Activated T-helper 2 cell treated with anti-CD3 and anti-CD28 coated beads, Interferon-gamma antibody, Interleukin-2, Interleukin-4, amounts not matched to agents 10 μg/mL and 5 μg/mL and 100 μg/mL, durations not matched to agents 14 hours and 24 hours and 36 hours (primary cell): ENCODE measurements at regions not wholly inside any gene's neighbourhood (a gene's known extent, or its start where the extent isn't known, plus 50 kb on each side); places are given as distances from the start of the nearest gene placed in this dataset.
"Not testable (repeated sequence)": the region's sequence is repeated elsewhere in the genome, so short reads cannot be mapped to it uniquely, and the experiment has no call there.

Source experiments
- DNase-seq: peaks from one replicate; pipeline ENCODE4 v3.0.0; 2021; ENCODE audit warnings: low spot score
- H3K27ac Mint-ChIP-seq: one replicate; pipeline ENCODE4 v1.8.0; 2021; ENCODE audit warnings: mixed read lengths
- H3K27me3 Mint-ChIP-seq: one replicate; pipeline ENCODE4 v1.8.0; 2021; ENCODE audit warnings: low read depth, mixed read lengths
- H3K36me3 Mint-ChIP-seq: one replicate; pipeline ENCODE4 v1.8.0; 2021; ENCODE audit warnings: low read depth, mixed read lengths
- H3K4me1 Mint-ChIP-seq: one replicate; pipeline ENCODE4 v1.8.0; 2021; ENCODE audit warnings: low read depth, mixed read lengths
- H3K4me3 Mint-ChIP-seq: one replicate; pipeline ENCODE4 v1.8.0; 2021; ENCODE audit warnings: low read depth, mild to moderate bottlenecking, moderate library complexity, mixed read lengths
- H3K9me3 Mint-ChIP-seq: one replicate; pipeline ENCODE4 v1.8.0; 2021; ENCODE audit warnings: mixed read lengths
- intact Hi-C: fragments of 100-400 bp; cut with micrococcal nuclease; formaldehyde crosslinking; loops from one replicate; pipeline ENCODE4 v1.15.1; 2023

DNA sequence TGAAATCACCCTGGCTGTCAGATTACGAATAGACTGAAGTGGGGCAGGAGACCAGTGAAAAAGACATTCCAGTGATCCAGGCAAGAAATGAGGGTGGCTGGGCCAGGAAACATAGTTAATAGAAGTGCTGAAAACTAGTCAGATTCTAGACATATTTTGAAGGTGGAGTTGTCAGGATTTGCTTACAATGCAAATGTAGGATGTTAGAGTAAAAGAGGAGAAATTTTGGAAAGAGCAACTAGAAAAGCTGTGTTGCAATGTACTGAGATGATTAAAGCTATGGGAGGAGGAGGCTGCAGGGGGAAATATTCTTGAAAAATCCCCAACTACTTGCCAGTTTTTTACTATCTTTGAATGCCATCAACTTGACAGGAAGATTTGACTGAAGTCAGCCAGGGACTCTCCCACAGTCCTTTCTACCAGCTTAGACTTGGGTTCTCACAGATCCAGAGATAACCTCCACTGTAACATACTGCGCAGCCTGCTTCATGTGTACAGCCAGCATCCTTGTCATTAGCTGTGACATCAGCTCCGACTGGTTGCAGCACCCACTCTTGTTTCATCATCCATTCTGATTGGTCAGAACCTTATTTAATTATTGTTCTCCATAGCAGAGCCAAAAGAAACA is 109.7 kb downstream of the TSEN15 start:
- Mint-ChIP-seq H3K36me3 (peaks cover 3% of the 10 kb centered on the region), H3K4me1 (peaks cover 21% of the 10 kb centered on the region), H3K9me3 (peaks cover 11% of the 10 kb centered on the region), H3K27me3 (peaks cover 1% of the 10 kb centered on the region), H3K27ac (no peak overlapping the region), H3K4me3 (no peak overlapping the region)
- DNase-seq, result peak; percentile 35
- intact Hi-C loops, result loop anchor here (2.0 to 10.0 kb wide), 12 partner anchors 62 to 1404 kb away; partner anchors contain the start of genes APOBEC4, ARPC5, C1orf21 and EDEM3

DNA sequence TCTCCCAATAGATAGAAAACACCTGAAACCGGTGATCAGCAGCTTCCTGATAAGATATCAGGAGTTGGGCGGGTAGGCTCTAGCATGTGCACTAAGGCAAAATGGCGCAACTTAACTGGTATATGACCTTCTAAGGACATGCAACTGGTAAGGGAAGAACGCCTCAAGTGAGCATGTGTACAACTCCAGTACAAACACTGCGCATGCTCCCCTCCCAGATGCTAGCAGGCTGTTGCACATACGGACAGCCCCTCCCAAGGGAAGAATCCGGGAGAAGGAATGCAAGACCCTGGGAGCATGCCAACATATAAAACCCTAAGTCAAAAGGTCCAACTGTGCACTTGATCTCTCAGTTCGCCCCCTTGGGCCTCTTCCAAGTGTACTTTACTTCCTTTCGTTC is 110.8 kb downstream of the TSEN15 start:
- no peak overlapping the region for H3K27ac Mint-ChIP-seq
- intact Hi-C loops, result loop anchor here (5.0 to 10.0 kb wide), 3 partner anchors 225 to 1403 kb away; partner anchors contain the start of genes C1orf21 and NIBAN1

DNA sequence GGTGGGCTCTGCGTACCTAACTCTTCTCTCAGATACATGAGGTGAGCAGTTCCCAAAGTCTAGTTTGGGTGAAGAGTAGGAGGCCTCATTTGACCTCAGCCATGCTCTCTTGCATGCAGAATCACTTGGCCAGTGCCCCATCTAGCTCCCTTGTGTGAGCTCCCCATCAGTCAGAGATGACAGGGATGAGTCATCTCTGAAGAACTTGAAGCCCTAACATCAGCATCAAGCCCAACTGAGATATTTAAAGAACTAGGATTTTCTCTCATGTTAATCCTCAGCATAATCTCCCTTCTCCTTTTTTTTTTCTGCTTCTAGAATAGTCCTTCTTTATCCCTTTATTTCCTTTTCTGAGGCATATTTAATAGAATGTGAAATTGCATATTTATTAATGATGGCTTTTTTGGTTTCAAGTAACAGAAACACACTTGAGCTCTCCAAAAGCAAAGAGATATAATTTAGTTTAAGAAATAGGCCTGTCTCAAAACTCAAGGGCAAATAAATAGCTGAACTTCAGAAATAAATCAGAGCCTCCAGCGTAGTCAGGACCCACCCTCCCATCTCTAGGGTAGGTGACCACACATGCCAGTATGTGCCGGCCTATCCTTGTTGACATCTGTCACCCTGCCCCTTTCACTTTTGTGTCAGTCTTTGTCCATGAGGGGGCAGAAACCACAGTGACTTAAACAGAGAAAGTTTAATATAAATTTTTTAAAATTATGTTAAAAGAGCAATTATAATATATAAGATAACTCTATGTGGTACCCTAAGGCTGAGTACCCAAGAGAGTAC is 112.3 kb downstream of the TSEN15 start:
- peak overlapping the region; percentile 7 for H3K27ac Mint-ChIP-seq
- H3K27me3 Mint-ChIP-seq, result peaks cover under 1% of the 10 kb centered on the region
- peaks cover 15% of the 10 kb centered on the region for H3K9me3 Mint-ChIP-seq
- no peak for DNase-seq
- H3K4me1 Mint-ChIP-seq, result peaks cover 21% of the 10 kb centered on the region
- peaks cover 3% of the 10 kb centered on the region for H3K36me3 Mint-ChIP-seq
- no peak overlapping the region for H3K4me3 Mint-ChIP-seq
- intact Hi-C loops, result loop anchor here (5.0 to 10.0 kb wide), 3 partner anchors 223 to 1401 kb away; partner anchors contain the start of genes C1orf21 and NIBAN1

More for the DNA sequence above, 110.8 kb downstream of the TSEN15 start:
- Mint-ChIP-seq H3K4me1 (peaks cover 21% of the 10 kb centered on the region), H3K36me3 (peaks cover 3% of the 10 kb centered on the region), H3K27me3 (no peaks in the 10 kb centered on the region), H3K9me3 (peaks cover 11% of the 10 kb centered on the region), H3K4me3 (no peak overlapping the region)
- DNase-seq, result no peak

DNA sequence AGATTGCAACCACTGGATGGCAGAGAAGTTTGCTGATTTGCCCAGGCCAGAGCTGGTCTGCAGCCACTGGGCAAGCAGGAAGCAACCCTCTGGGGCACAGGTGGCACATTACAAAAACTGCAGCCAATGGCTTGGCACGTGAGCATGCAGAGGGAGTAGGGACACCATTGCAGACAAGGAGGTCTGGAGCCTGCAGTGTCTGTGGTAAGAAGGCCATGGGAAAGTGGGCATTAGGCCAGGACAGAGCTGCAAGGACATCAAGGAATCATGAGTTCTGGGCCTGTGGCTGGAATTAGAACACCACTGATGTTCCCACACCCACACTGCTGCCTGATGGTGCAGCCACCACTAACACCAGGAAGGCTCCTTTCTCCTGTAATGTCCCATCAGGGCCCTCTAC is 113.0 kb downstream of the TSEN15 start:
- Mint-ChIP-seq H3K4me1 (peaks cover 21% of the 10 kb centered on the region), H3K4me3 (no peak overlapping the region), H3K27me3 (peaks cover 6% of the 10 kb centered on the region), H3K9me3 (peaks cover 16% of the 10 kb centered on the region), H3K27ac (no peak overlapping the region), H3K36me3 (peaks cover 3% of the 10 kb centered on the region)
- intact Hi-C loops, result loop anchor here (5.0 to 10.0 kb wide), 3 partner anchors 223 to 1400 kb away; partner anchors contain the start of genes C1orf21 and NIBAN1
- DNase-seq, result no peak

DNA sequence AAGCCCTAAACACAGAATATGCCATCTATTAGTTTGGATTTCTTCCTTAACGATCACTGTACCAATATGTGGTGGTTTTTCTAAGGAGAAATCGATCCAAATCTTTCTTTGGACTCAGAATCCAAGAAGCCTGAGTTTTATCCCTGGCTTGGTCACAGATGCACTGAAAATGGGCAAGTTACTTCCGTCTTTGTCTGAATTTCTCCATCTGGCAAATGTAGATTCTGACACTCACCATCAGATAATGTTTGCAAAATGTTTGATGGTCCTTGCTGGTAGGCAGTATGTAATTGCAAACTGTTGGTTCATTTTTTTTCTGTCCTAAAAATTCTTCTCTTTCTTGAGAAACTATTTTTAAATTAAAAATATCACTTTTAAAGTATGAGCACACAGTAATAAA is 115.0 kb downstream of the TSEN15 start:
- Mint-ChIP-seq H3K27me3 (peaks cover 6% of the 10 kb centered on the region), H3K4me3 (no peak overlapping the region), H3K9me3 (peaks cover 16% of the 10 kb centered on the region), H3K27ac (no peak overlapping the region), H3K36me3 (peaks cover 3% of the 10 kb centered on the region), H3K4me1 (peaks cover 21% of the 10 kb centered on the region)
- no peak for DNase-seq
- intact Hi-C loops, result loop anchor here (10.0 kb wide), 1 partner anchor 1398 kb away; no protein-coding TSS in a partner anchor

DNA sequence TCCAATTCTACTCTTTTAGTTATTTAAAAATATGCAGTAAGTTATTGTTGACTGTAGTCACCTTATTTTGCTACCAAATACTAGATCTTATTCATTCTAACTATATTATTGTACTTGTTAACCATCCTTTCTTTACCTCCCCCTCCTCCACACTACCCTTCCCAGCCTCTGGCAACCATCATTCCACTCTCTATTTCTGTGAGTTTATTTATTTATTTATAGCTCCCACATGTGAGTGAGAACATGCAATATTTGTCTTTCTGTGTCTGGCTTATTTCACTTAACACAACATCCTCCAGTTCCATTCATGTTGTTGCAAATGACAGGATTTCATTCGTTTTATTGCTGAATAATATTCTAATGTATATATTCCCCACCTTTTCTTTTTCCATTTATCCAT is 115.8 kb downstream of the TSEN15 start:
- peaks cover 6% of the 10 kb centered on the region for H3K27me3 Mint-ChIP-seq
- peaks cover 16% of the 10 kb centered on the region for H3K4me1 Mint-ChIP-seq
- no peak overlapping the region for H3K4me3 Mint-ChIP-seq
- no peak overlapping the region for H3K27ac Mint-ChIP-seq
- intact Hi-C loops, result loop anchor here (10.0 kb wide), 1 partner anchor 1397 kb away; no protein-coding TSS in a partner anchor
- H3K36me3 Mint-ChIP-seq, result no peaks in the 10 kb centered on the region
- no peak for DNase-seq
- H3K9me3 Mint-ChIP-seq, result peaks cover 12% of the 10 kb centered on the region

DNA sequence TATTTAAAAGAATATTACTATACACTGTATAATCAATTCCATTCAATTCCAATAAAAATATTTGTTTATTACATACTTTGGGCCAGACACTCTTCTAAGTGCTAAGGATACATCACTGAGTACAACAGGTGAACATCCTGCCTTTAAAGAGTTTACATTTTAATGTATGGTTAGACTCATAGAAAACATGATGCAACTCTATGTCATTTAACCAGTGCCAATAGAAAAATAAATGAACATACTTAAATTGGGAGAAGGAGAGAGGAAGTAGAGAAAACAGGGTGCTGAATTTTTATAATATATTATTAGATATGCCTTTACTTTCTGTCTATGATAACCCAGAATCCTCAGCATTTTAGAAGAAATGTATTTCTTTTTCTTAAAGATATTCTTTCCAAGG is 119.2 kb downstream of the TSEN15 start:
- H3K27ac Mint-ChIP-seq, result no peak overlapping the region
- DNase-seq, result no peak
- H3K4me1 Mint-ChIP-seq, result peaks cover 3% of the 10 kb centered on the region
- no peak overlapping the region for H3K4me3 Mint-ChIP-seq
- no peaks in the 10 kb centered on the region for H3K36me3 Mint-ChIP-seq
- H3K9me3 Mint-ChIP-seq, result peaks cover 5% of the 10 kb centered on the region
- H3K27me3 Mint-ChIP-seq, result peaks cover 8% of the 10 kb centered on the region
- intact Hi-C loops, result no loop called here

DNA sequence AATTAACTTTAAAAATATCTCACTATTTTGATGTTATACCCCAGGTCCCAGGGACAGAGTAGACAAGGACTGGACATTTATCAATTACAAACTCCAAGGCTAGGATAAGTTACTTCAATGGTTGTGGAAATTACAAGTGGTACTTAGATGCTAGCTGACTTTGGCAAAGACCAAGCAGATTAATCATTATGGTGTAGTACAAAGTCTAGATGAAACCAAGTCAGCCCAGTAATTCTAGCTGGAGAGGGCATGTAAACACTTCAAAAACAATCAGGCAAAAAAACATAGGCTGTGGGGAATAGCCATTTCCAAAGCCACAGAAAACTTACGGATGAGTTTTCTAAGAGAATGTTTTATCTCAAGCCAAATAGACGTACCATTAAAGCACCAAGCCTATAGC is 124.5 kb downstream of the TSEN15 start:
- Mint-ChIP-seq H3K27me3 (peaks cover 10% of the 10 kb centered on the region), H3K4me1 (no peaks in the 10 kb centered on the region), H3K4me3 (no peak overlapping the region), H3K36me3 (no peaks in the 10 kb centered on the region), H3K27ac (no peak overlapping the region), H3K9me3 (no peaks in the 10 kb centered on the region)
- intact Hi-C loops, result no loop called here
- DNase-seq, result no peak

DNA sequence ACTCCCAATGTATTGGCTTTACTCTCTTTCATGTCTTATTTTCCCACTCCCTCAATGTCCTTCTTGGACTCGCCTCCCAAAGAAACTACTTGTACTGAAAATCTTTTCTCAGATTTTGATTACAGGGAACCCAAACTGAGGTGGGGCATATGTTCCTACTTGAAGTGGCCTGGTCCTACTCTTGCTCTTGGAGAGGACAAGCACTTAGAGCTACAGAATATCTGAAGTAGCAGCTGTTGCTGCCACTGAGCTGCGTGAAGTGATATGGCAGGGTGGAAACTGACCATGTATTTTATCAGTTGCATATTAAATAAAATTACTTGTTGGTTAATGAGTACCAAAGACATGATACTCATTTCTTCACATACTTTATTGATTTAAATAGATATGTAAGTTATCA is 129.5 kb downstream of the TSEN15 start:
- Mint-ChIP-seq H3K9me3 (no peaks in the 10 kb centered on the region), H3K27ac (no peak overlapping the region), H3K4me1 (no peaks in the 10 kb centered on the region), H3K4me3 (no peak overlapping the region), H3K27me3 (peaks cover 11% of the 10 kb centered on the region), H3K36me3 (no peaks in the 10 kb centered on the region)
- intact Hi-C loops, result no loop called here
- no peak for DNase-seq

DNA sequence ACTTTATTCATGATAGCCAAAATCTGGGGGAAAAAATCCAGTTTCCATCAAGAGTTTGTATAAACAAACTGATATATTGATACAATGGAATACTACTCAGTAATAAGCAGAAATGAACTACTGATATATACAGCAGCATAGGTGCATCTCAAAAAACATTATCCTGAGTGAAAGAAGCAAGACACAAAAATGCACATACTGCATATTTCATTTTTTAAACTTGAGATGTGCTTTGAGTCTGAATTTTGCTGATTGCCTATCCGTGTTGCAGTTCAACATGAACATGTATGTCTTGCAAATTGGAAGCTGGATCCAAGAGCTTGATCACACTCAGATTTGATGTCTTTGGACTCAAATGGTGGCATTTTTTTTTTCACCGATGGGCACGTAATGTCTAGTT is 132.4 kb downstream of the TSEN15 start:
- Mint-ChIP-seq H3K9me3 (no peaks in the 10 kb centered on the region), H3K4me1 (no peaks in the 10 kb centered on the region), H3K36me3 (no peaks in the 10 kb centered on the region), H3K27me3 (peaks cover 8% of the 10 kb centered on the region), H3K27ac (no peak overlapping the region), H3K4me3 (no peak overlapping the region)
- no peak for DNase-seq
- intact Hi-C loops, result no loop called here

DNA sequence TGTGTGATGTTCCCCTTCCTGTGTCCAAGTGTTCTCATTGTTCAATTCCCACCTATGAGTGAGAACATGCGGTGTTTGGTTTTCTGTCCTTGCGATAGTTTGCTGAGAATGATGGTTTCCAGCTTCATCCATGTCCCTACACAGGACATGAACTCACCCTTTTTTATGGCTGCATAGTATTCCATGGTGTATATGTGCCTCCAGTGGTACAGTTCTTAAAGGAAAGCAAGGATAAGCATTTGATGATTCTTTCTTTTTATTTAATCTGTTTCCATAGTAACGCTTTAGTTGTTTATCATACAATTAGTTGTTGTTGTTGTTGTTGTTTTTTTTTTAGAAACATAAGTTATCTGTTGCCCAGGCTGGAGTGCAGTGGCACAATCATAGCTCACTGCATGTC is 133.1 kb downstream of the TSEN15 start:
- H3K9me3 Mint-ChIP-seq, DNase-seq, H3K4me1 Mint-ChIP-seq, H3K4me3 Mint-ChIP-seq, H3K27ac Mint-ChIP-seq, H3K36me3 Mint-ChIP-seq, intact Hi-C loops: not testable (repeated sequence)
- peaks cover 12% of the 10 kb centered on the region for H3K27me3 Mint-ChIP-seq

DNA sequence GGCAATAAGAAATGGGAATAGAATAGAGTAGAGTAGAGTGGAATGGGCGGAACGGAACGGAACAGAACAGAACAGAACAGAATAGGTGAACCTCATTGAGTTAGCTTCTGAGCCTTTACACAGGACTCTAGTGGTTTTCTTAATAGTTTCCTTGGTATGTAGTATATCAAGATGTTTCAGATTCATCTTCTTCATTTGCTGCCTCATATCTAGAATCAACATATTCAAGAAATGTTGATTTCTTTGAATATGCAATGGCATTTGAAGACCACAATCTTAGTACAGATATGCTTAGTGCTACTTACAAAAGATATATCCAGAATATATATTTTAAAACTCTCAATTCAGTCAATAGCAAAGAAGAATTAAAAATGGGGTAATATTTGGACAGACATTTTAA is 133.8 kb downstream of the TSEN15 start:
- no peaks in the 10 kb centered on the region for H3K4me1 Mint-ChIP-seq
- no peak for DNase-seq
- no peak overlapping the region for H3K27ac Mint-ChIP-seq
- H3K27me3 Mint-ChIP-seq, result peaks cover 15% of the 10 kb centered on the region
- no peaks in the 10 kb centered on the region for H3K36me3 Mint-ChIP-seq
- intact Hi-C loops, result no loop called here
- no peak overlapping the region for H3K4me3 Mint-ChIP-seq
- H3K9me3 Mint-ChIP-seq, result no peaks in the 10 kb centered on the region

DNA sequence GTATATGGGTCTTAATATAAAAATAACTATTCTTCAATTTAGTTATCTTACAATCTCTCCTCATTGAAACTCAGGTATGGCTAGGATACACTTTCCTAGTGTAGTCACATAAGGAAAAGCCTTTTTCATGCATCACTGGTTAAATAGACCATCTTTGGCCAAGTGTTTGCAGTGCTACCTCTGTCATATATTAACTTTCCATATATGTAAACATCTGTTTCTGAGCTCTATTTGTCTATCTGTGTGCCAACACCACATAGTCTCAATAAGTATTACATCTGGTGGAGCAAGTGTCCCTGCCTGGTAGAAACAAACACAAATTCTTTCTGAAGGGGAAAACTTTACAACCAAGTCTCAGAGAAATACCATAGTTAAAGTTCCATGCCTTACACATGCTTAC is 134.6 kb downstream of the TSEN15 start:
- no peak overlapping the region for H3K4me3 Mint-ChIP-seq
- H3K27me3 Mint-ChIP-seq, result peaks cover 23% of the 10 kb centered on the region
- H3K36me3 Mint-ChIP-seq, result no peaks in the 10 kb centered on the region
- H3K27ac Mint-ChIP-seq, result no peak overlapping the region
- DNase-seq, result no peak
- H3K9me3 Mint-ChIP-seq, result no peaks in the 10 kb centered on the region
- no peaks in the 10 kb centered on the region for H3K4me1 Mint-ChIP-seq
- intact Hi-C loops, result no loop called here
